Endothelial cell of umbilical vein (primary cell): ENCODE measurements at regions not wholly inside any gene's neighbourhood (a gene's known extent, or its start where the extent isn't known, plus 50 kb on each side); places are given as distances from the start of the nearest gene placed in this dataset.

Source experiments
- BruUV-seq: library from RNA; stranded (reverse); fragments of 400-500 nt; replicated peaks from 2 replicates; lab custom pipeline; 2021; lab: Mats Ljungman, UMichigan
- CTCF ChIA-PET: fragments of 300-600, 350-600 bp; sonication (Branson Sonifier 250); formaldehyde crosslinking; loops from one replicate; lab custom pipeline; 2021; ENCODE audit warnings: antibody characterized with exemption, inconsistent platforms; lab: Charles Lee
- POLR2A ChIA-PET: fragments of 300-600, 350-600 bp; sonication (Branson Sonifier 250); formaldehyde crosslinking; loops from one replicate; lab custom pipeline; 2021; ENCODE audit warnings: antibody characterized with exemption, inconsistent platforms; lab: Charles Lee
- DNase-seq: peaks from one replicate; pipeline ENCODE4 v3.0.0-alpha.2; 2011; ENCODE audit warnings: low read depth, low spot score
- FAIRE-seq: peaks from 2 replicates; lab custom pipeline; 2011; peaks lifted over from hg19 to GRCh38; lab: Jason Lieb, UNC
- H2AFZ ChIP-seq: 2 replicates; pipeline ENCODE4 v1.6.0; 2012; ENCODE audit warnings: low read depth, low read length, control low read depth, inconsistent platforms
- H3K27ac ChIP-seq: 2 replicates; pipeline ENCODE4 v1.5.1; 2011; ENCODE audit warnings: low read depth, mild to moderate bottlenecking, control low read depth, low read length, moderate library complexity; ENCODE audit not compliant: insufficient read depth
- H3K27me3 ChIP-seq, 2 experiments: 2 replicates each; pipeline versions ENCODE4 v1.6.0 to v1.6.1; 2011; ENCODE audit warnings: low read length in 2 of 2, mixed read lengths in 1 of 2; ENCODE audit not compliant: control insufficient read depth in 2 of 2, insufficient read depth in 2 of 2
- H3K36me3 ChIP-seq, 2 experiments: 2 replicates in 1 of 2; 3 replicates in 1 of 2; pipeline ENCODE4 v1.5.1; 2011; ENCODE audit warnings: low read length in 2 of 2, mild to moderate bottlenecking in 1 of 2, moderate library complexity in 1 of 2; ENCODE audit not compliant: control insufficient read depth in 2 of 2, insufficient read depth in 2 of 2; ENCODE audit errors: extremely low read depth in 1 of 2
- H3K4me1 ChIP-seq: 3 replicates; pipeline ENCODE4 v1.5.1; 2011; ENCODE audit warnings: mild to moderate bottlenecking, low read length; ENCODE audit not compliant: control insufficient read depth, insufficient read depth; ENCODE audit errors: extremely low read depth
- H3K4me2 ChIP-seq: 2 replicates; pipeline ENCODE4 v1.6.1; 2011; ENCODE audit warnings: low read length, control low read depth, mixed read lengths; ENCODE audit not compliant: insufficient read depth
- H3K4me3 ChIP-seq, 3 experiments: fragments of 200-600 bp in 1 of 3; sonication (generic), shearing (Covaris generic) in 1 of 3; replicated peaks in 1 of 3; 2 replicates each; pipeline ENCODE4 v1.5.1; 2011 to 2016; ENCODE audit warnings: control low read depth in 3 of 3, low read length in 3 of 3, mild to moderate bottlenecking in 2 of 3, inconsistent platforms in 1 of 3, low read depth in 1 of 3, moderate library complexity in 1 of 3; ENCODE audit not compliant: insufficient read depth in 1 of 3
- H3K79me2 ChIP-seq: 2 replicates; pipeline ENCODE4 v1.6.0; 2012; ENCODE audit warnings: low read length, inconsistent platforms; ENCODE audit not compliant: control insufficient read depth, insufficient read depth
- H3K9ac ChIP-seq: replicated peaks from 2 replicates; pipeline ENCODE3; 2011; ENCODE audit warnings: low read length, control low read depth; ENCODE audit not compliant: insufficient read depth; ENCODE audit errors: extremely low read depth
- H3K9me1 ChIP-seq: replicated peaks from 3 replicates; pipeline ENCODE4 v1.6.0; 2011; ENCODE audit warnings: mild to moderate bottlenecking, low read length; ENCODE audit not compliant: control insufficient read depth, insufficient read depth; ENCODE audit errors: extremely low read depth
- H3K9me3 ChIP-seq: replicated peaks from 2 replicates; pipeline ENCODE4 v1.5.1; 2012; ENCODE audit warnings: low read length, inconsistent platforms; ENCODE audit not compliant: control insufficient read depth, insufficient read depth
- H4K20me1 ChIP-seq: replicated peaks from 2 replicates; pipeline ENCODE3; 2011; ENCODE audit warnings: mild to moderate bottlenecking, low read length; ENCODE audit not compliant: control insufficient read depth, insufficient read depth; ENCODE audit errors: extremely low read depth
- EZH2 ChIP-seq: IDR thresholded peaks from 2 replicates; pipeline ENCODE4 v1.6.1; 2012; ENCODE audit warnings: borderline replicate concordance, low read depth, mild to moderate bottlenecking, moderate library complexity, low read length, inconsistent platforms; ENCODE audit not compliant: severe bottlenecking
- FOS ChIP-seq: IDR thresholded peaks from 2 replicates; pipeline ENCODE4 v1.6.1; 2011; ENCODE audit warnings: mild to moderate bottlenecking, low read length, moderate library complexity, borderline replicate concordance; ENCODE audit not compliant: insufficient read depth
- GATA2 ChIP-seq: IDR thresholded peaks from 2 replicates; pipeline ENCODE4 v1.7.0; 2011; ENCODE audit warnings: low read depth, mild to moderate bottlenecking, moderate library complexity, mixed read lengths, low read length; ENCODE audit not compliant: insufficient read length, insufficient read depth
- JUN ChIP-seq: IDR thresholded peaks from 2 replicates; pipeline ENCODE4 v1.6.1; 2011; ENCODE audit warnings: borderline replicate concordance, low read depth; ENCODE audit not compliant: insufficient read length, insufficient read depth
- MAX ChIP-seq: IDR thresholded peaks from 2 replicates; pipeline ENCODE4 v1.6.1; 2011; ENCODE audit not compliant: insufficient read depth, insufficient read length
- MYC ChIP-seq: IDR thresholded peaks from one replicate; pipeline ENCODE4 v1.6.1; 2011; ENCODE audit warnings: mild to moderate bottlenecking, low read depth, low read length
- POLR2A ChIP-seq: IDR thresholded peaks from 2 replicates; pipeline ENCODE4 v1.6.1; 2012; ENCODE audit warnings: low read depth, mild to moderate bottlenecking, control low read depth, low read length
- POLR2AphosphoS5 ChIP-seq: IDR thresholded peaks from 2 replicates; pipeline ENCODE4 v1.6.1; 2012; ENCODE audit warnings: low read depth, mild to moderate bottlenecking, control low read depth, low read length, moderate library complexity; ENCODE audit not compliant: insufficient read depth
- dilution Hi-C: fragments of 300-500 bp; cut with MboI; formaldehyde crosslinking; loops from one replicate; pipeline ENCODE4 v1.15.0; 2019; ENCODE audit warnings: low sequenced_read_pairs; ENCODE audit not compliant: extremely low pct_ligation_motif_present
- intact Hi-C: fragments of 100-400 bp; cut with micrococcal nuclease; formaldehyde crosslinking; loops from one replicate; pipeline ENCODE4 v1.10.0; 2022
- TF ChIP-seq, protein P1 (sequence below), 2 donors: IDR thresholded peaks; 1 replicate in 1 of 2; 2 replicates in 1 of 2; pipeline ENCODE4 v1.5.1; 2011; ENCODE audit warnings: low read length in 2 of 2, mild to moderate bottlenecking in 2 of 2, moderate library complexity in 2 of 2, control low read depth in 1 of 2, inconsistent platforms in 1 of 2, low read depth in 1 of 2; ENCODE audit not compliant: insufficient read depth in 1 of 2; ENCODE audit errors: extremely low read depth in 1 of 2

DNA sequence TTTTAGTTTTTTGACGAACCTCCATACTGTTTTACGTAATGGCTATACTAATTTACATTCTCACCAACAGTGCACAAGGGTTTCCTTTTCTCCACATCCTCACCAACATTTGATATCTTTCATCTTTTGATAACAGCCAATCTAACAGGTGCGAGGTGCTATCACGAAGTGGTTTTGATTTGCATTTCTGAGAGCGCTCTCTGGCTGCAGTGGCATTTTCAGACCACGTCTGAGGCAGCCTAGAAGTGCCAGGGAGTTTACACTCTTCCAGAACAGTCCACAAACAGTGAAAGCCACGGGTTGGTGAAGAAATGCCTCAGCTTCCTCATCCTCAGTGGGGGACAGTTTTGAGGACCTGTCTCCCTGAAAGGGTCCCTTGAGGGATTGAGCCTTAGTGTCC lies 471.0 kb downstream of the BCOR start:
- Histone ChIP-seq H3K27me3 (no peaks in the 10 kb centered on the region), H2AFZ (no peak overlapping the region), H4K20me1 (no peaks in the 10 kb centered on the region), H3K27ac (no peak overlapping the region), H3K79me2 (no peaks in the 10 kb centered on the region), H3K9me3 (no peaks in the 10 kb centered on the region), H3K4me2 (no peak overlapping the region), H3K4me1 (no peaks in the 10 kb centered on the region), H3K4me3 (no peak overlapping the region), H3K9ac (no peak overlapping the region), H3K36me3 (no peaks in the 10 kb centered on the region), H3K9me1 (no peaks in the 10 kb centered on the region)
- TF ChIP-seq FOS: no peak
- TF ChIP-seq POLR2A: no peak
- no peak for TF ChIP-seq GATA2
- TF ChIP-seq MAX: no peak
- no peak for TF ChIP-seq MYC
- no peak for TF ChIP-seq JUN
- no peak for TF ChIP-seq EZH2
- no peak for TF ChIP-seq POLR2AphosphoS5
- TF ChIP-seq, protein P1, sequence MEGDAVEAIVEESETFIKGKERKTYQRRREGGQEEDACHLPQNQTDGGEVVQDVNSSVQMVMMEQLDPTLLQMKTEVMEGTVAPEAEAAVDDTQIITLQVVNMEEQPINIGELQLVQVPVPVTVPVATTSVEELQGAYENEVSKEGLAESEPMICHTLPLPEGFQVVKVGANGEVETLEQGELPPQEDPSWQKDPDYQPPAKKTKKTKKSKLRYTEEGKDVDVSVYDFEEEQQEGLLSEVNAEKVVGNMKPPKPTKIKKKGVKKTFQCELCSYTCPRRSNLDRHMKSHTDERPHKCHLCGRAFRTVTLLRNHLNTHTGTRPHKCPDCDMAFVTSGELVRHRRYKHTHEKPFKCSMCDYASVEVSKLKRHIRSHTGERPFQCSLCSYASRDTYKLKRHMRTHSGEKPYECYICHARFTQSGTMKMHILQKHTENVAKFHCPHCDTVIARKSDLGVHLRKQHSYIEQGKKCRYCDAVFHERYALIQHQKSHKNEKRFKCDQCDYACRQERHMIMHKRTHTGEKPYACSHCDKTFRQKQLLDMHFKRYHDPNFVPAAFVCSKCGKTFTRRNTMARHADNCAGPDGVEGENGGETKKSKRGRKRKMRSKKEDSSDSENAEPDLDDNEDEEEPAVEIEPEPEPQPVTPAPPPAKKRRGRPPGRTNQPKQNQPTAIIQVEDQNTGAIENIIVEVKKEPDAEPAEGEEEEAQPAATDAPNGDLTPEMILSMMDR (IDR thresholded peaks at IDR 0.05; ENCODE audit: extremely low read depth in 1 of 2, insufficient read depth in 1 of 2, low read depth in 1 of 2, low read length in 2 of 2): no peak
- intact Hi-C loops (no loop called here), dilution Hi-C loops (no loop called here)
- FAIRE-seq (peak; percentile 80), DNase-seq (no peak)
- ChIA-PET CTCF (no interaction called here), POLR2A (no interaction called here)
- BruUV-seq: no TSS peak
